Neural cell (in vitro differentiated cells): ENCODE measurements at regions not wholly inside any gene's neighbourhood (a gene's known extent, or its start where the extent isn't known, plus 50 kb on each side); places are given as distances from the start of the nearest gene placed in this dataset.

ENCODE experiments used
- POLR2AphosphoS5 ChIP-seq: IDR thresholded peaks from 2 replicates; pipeline ENCODE4 v1.6.1; 2012
- SMC3 ChIP-seq: fragments of 450-650 bp; conservative IDR thresholded peaks from 2 replicates; pipeline ENCODE4 v1.6.1; 2014; ENCODE audit warnings: antibody characterized with exemption, mild to moderate bottlenecking, moderate library complexity; ENCODE audit not compliant: poor library complexity
- TAF1 ChIP-seq: IDR thresholded peaks from 2 replicates; pipeline ENCODE4 v1.6.1; 2012; ENCODE audit warnings: low read depth

GRCh38 chr20:48090314-48090713 is 305.0 kb upstream of the SULF2 start:
- TF ChIP-seq TAF1 (no peak), SMC3 (no peak), POLR2AphosphoS5 (no peak)
